A673 (cell line): ENCODE measurements at regions not wholly inside any gene's neighbourhood (a gene's known extent, or its start where the extent isn't known, plus 50 kb on each side); places are given as distances from the start of the nearest gene placed in this dataset.

Experiments used
- BruUV-seq: library from RNA; stranded (reverse); fragments of 400-500 nt; replicated peaks from 2 replicates; lab custom pipeline; 2021; lab: Mats Ljungman, UMichigan
- CTCF ChIA-PET: fragments of 300-600 bp; sonication (Branson Sonifier 250); formaldehyde crosslinking; loops from one replicate; lab custom pipeline; 2022; ENCODE audit warnings: antibody characterized with exemption; lab: Charles Lee
- POLR2A ChIA-PET: fragments of 300-600 bp; sonication (Branson Sonifier 250); formaldehyde crosslinking; loops from one replicate; lab custom pipeline; 2022; ENCODE audit warnings: antibody characterized with exemption; ENCODE audit not compliant: low non-redundant PET; lab: Charles Lee
- DNase-seq: peaks from one replicate; pipeline ENCODE4 v3.0.0-alpha.2; 2015; ENCODE audit warnings: low spot score
- H3K27ac ChIP-seq: fragments of 200-600 bp; sonication (generic); 2 replicates; pipeline ENCODE4 v1.5.1; 2016; ENCODE audit warnings: mixed run types, low read depth, mild to moderate bottlenecking, mixed read lengths, antibody characterized with exemption, low read length; ENCODE audit not compliant: poor library complexity, severe bottlenecking
- H3K27me3 ChIP-seq: fragments of 200-600 bp; sonication (generic); replicated peaks from 2 replicates; pipeline ENCODE4 v1.6.1; 2017; ENCODE audit warnings: mixed run types, low read depth, mild to moderate bottlenecking, mixed read lengths, antibody characterized with exemption, low read length; ENCODE audit not compliant: insufficient read depth, poor library complexity
- H3K36me3 ChIP-seq: fragments of 200-600 bp; sonication (generic); 2 replicates; pipeline ENCODE4 v1.6.1; 2016; ENCODE audit warnings: mixed run types, mild to moderate bottlenecking, mixed read lengths, antibody characterized with exemption, low read length; ENCODE audit not compliant: insufficient read depth, poor library complexity, severe bottlenecking
- H3K4me1 ChIP-seq: fragments of 200-600 bp; sonication (generic); 2 replicates; pipeline ENCODE4 v1.6.1; 2017; ENCODE audit warnings: mixed run types, mild to moderate bottlenecking, mixed read lengths, antibody characterized with exemption, low read length; ENCODE audit not compliant: insufficient read depth, poor library complexity, severe bottlenecking
- H3K4me3 ChIP-seq: fragments of 200-600 bp; sonication (generic); 2 replicates; pipeline ENCODE4 v1.5.1; 2016; ENCODE audit warnings: low read depth, mixed run types, mild to moderate bottlenecking, mixed read lengths, low read length; ENCODE audit not compliant: poor library complexity, severe bottlenecking
- H3K9me3 ChIP-seq: fragments of 200-600 bp; sonication (generic); 2 replicates; pipeline ENCODE4 v1.6.1; 2016; ENCODE audit warnings: mixed run types, low read depth, mild to moderate bottlenecking, mixed read lengths, antibody characterized with exemption, low read length; ENCODE audit not compliant: poor library complexity, severe bottlenecking
- CTCF ChIP-seq: fragments of 300-800, 200-600 bp; sonication (generic); conservative IDR thresholded peaks from 2 replicates; pipeline ENCODE4 v1.5.1; 2017; ENCODE audit warnings: low read depth, mild to moderate bottlenecking, antibody characterized with exemption, low read length, moderate library complexity, mixed read lengths
- EZH2 ChIP-seq: fragments of 200-600 bp; sonication (generic); IDR thresholded peaks from 2 replicates; pipeline ENCODE4 v1.6.1; 2017; ENCODE audit warnings: borderline replicate concordance, low read depth, mild to moderate bottlenecking, mixed read lengths, antibody characterized with exemption, low read length; ENCODE audit not compliant: poor library complexity, severe bottlenecking
- intact Hi-C: fragments of 100-400 bp; cut with micrococcal nuclease; formaldehyde crosslinking; loops from one replicate; pipeline ENCODE4 v1.10.0; 2022; ENCODE audit not compliant: unreplicated experiment

GRCh38 chr16:86286991-86287663, 223.2 kb upstream of the FOXF1 start:
- intact Hi-C loops: no loop called here

GRCh38 chr16:86287664-86288201, 222.6 kb upstream of the FOXF1 start:
- DNase-seq: no peak
- intact Hi-C loops: no loop called here
- Histone ChIP-seq H3K36me3 (no peaks in the 10 kb centered on the region), H3K27me3 (peaks cover 98% of the 10 kb centered on the region), H3K4me3 (no peak overlapping the region), H3K4me1 (no peaks in the 10 kb centered on the region), H3K9me3 (no peaks in the 10 kb centered on the region), H3K27ac (no peak overlapping the region)
- TF ChIP-seq CTCF: no peak
- POLR2A ChIA-PET: no interaction called here
- CTCF ChIA-PET: no interaction called here
- BruUV-seq: no TSS peak

More at GRCh38 chr16:86286991-86287663, 223.2 kb upstream of the FOXF1 start:
- Histone ChIP-seq H3K9me3 (no peaks in the 10 kb centered on the region), H3K27me3 (peaks cover 98% of the 10 kb centered on the region), H3K36me3 (no peaks in the 10 kb centered on the region), H3K27ac (no peak overlapping the region), H3K4me3 (no peak overlapping the region), H3K4me1 (no peaks in the 10 kb centered on the region)
- BruUV-seq: no TSS peak
- ChIA-PET CTCF (no interaction called here), POLR2A (no interaction called here)
- no peak for DNase-seq
- TF ChIP-seq CTCF (no peak), EZH2 (peak; percentile 98)

- intact Hi-C loops: no loop called here
- Histone ChIP-seq H3K27me3 (peaks cover 100% of the 10 kb centered on the region), H3K36me3 (no peaks in the 10 kb centered on the region), H3K27ac (no peak overlapping the region), H3K4me1 (no peaks in the 10 kb centered on the region), H3K4me3 (no peak overlapping the region), H3K9me3 (no peaks in the 10 kb centered on the region)
- ChIA-PET POLR2A (interaction anchor here (0.6 kb wide), 1 partner anchor 1187 kb away, joined by 8 read pairs; no protein-coding TSS in a partner anchor), CTCF (no interaction called here)
- no TSS peak for BruUV-seq
- no peak for DNase-seq
- TF ChIP-seq CTCF (no peak), EZH2 (peak; percentile 67)
These were observed 221.5 kb upstream of the FOXF1 start for GRCh38 chr16:86288716-86289294.
